A673 (cell line): ENCODE measurements at regions not wholly inside any gene's neighbourhood (a gene's known extent, or its start where the extent isn't known, plus 50 kb on each side); places are given as distances from the start of the nearest gene placed in this dataset.

Source experiments
- BruUV-seq: library from RNA; stranded (reverse); fragments of 400-500 nt; replicated peaks from 2 replicates; lab custom pipeline; 2021; lab: Mats Ljungman, UMichigan
- CTCF ChIA-PET: fragments of 300-600 bp; sonication (Branson Sonifier 250); formaldehyde crosslinking; loops from one replicate; lab custom pipeline; 2022; ENCODE audit warnings: antibody characterized with exemption; lab: Charles Lee
- POLR2A ChIA-PET: fragments of 300-600 bp; sonication (Branson Sonifier 250); formaldehyde crosslinking; loops from one replicate; lab custom pipeline; 2022; ENCODE audit warnings: antibody characterized with exemption; ENCODE audit not compliant: low non-redundant PET; lab: Charles Lee
- DNase-seq: peaks from one replicate; pipeline ENCODE4 v3.0.0-alpha.2; 2015; ENCODE audit warnings: low spot score
- H3K27ac ChIP-seq: fragments of 200-600 bp; sonication (generic); 2 replicates; pipeline ENCODE4 v1.5.1; 2016; ENCODE audit warnings: mixed run types, low read depth, mild to moderate bottlenecking, mixed read lengths, antibody characterized with exemption, low read length; ENCODE audit not compliant: poor library complexity, severe bottlenecking
- H3K27me3 ChIP-seq: fragments of 200-600 bp; sonication (generic); replicated peaks from 2 replicates; pipeline ENCODE4 v1.6.1; 2017; ENCODE audit warnings: mixed run types, low read depth, mild to moderate bottlenecking, mixed read lengths, antibody characterized with exemption, low read length; ENCODE audit not compliant: insufficient read depth, poor library complexity
- H3K36me3 ChIP-seq: fragments of 200-600 bp; sonication (generic); 2 replicates; pipeline ENCODE4 v1.6.1; 2016; ENCODE audit warnings: mixed run types, mild to moderate bottlenecking, mixed read lengths, antibody characterized with exemption, low read length; ENCODE audit not compliant: insufficient read depth, poor library complexity, severe bottlenecking
- H3K4me1 ChIP-seq: fragments of 200-600 bp; sonication (generic); 2 replicates; pipeline ENCODE4 v1.6.1; 2017; ENCODE audit warnings: mixed run types, mild to moderate bottlenecking, mixed read lengths, antibody characterized with exemption, low read length; ENCODE audit not compliant: insufficient read depth, poor library complexity, severe bottlenecking
- H3K4me3 ChIP-seq: fragments of 200-600 bp; sonication (generic); 2 replicates; pipeline ENCODE4 v1.5.1; 2016; ENCODE audit warnings: low read depth, mixed run types, mild to moderate bottlenecking, mixed read lengths, low read length; ENCODE audit not compliant: poor library complexity, severe bottlenecking
- H3K9me3 ChIP-seq: fragments of 200-600 bp; sonication (generic); 2 replicates; pipeline ENCODE4 v1.6.1; 2016; ENCODE audit warnings: mixed run types, low read depth, mild to moderate bottlenecking, mixed read lengths, antibody characterized with exemption, low read length; ENCODE audit not compliant: poor library complexity, severe bottlenecking
- CTCF ChIP-seq: fragments of 300-800, 200-600 bp; sonication (generic); conservative IDR thresholded peaks from 2 replicates; pipeline ENCODE4 v1.5.1; 2017; ENCODE audit warnings: low read depth, mild to moderate bottlenecking, antibody characterized with exemption, low read length, moderate library complexity, mixed read lengths
- EZH2 ChIP-seq: fragments of 200-600 bp; sonication (generic); IDR thresholded peaks from 2 replicates; pipeline ENCODE4 v1.6.1; 2017; ENCODE audit warnings: borderline replicate concordance, low read depth, mild to moderate bottlenecking, mixed read lengths, antibody characterized with exemption, low read length; ENCODE audit not compliant: poor library complexity, severe bottlenecking
- intact Hi-C: fragments of 100-400 bp; cut with micrococcal nuclease; formaldehyde crosslinking; loops from one replicate; pipeline ENCODE4 v1.10.0; 2022; ENCODE audit not compliant: unreplicated experiment

DNA sequence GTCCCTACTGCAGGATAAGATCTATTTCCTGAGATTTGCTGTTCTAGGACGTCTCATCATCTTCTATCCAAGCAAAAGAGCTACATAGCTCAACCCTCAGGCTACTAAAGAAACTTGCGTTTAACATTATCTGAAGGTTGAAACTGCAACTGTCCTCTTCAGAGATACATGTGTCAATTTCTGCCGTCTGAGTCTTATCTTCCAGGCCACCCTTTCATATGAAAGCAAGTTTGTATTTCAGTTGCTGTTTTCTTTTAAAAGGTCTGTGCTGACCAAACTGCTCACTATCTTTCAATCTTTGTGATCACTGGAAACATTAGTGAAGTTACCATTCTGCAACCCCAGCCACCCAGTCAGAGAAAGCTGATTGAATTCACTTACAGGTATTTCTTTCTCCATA, 108.6 kb upstream of the RAB3GAP2 start:
- TF ChIP-seq CTCF, result no peak
- TF ChIP-seq EZH2, result no peak
- H3K27ac ChIP-seq, result no peak overlapping the region
- no peaks in the 10 kb centered on the region for H3K36me3 ChIP-seq
- intact Hi-C loops, result no loop called here
- CTCF ChIA-PET, result no interaction called here
- H3K4me1 ChIP-seq, result no peaks in the 10 kb centered on the region
- POLR2A ChIA-PET, result no interaction called here
- no TSS peak for BruUV-seq
- no peaks in the 10 kb centered on the region for H3K27me3 ChIP-seq
- no peak overlapping the region for H3K4me3 ChIP-seq
- DNase-seq, result no peak
- H3K9me3 ChIP-seq, result peaks cover 9% of the 10 kb centered on the region

- ChIA-PET CTCF (no interaction called here), POLR2A (no interaction called here)
- TF ChIP-seq EZH2 (no peak), CTCF (no peak)
- no peaks in the 10 kb centered on the region for H3K9me3 ChIP-seq
- no peak for DNase-seq
- no peaks in the 10 kb centered on the region for H3K4me1 ChIP-seq
- intact Hi-C loops, result no loop called here
- H3K27me3 ChIP-seq, result no peaks in the 10 kb centered on the region
- no peak overlapping the region for H3K4me3 ChIP-seq
- H3K27ac ChIP-seq, result no peak overlapping the region
- no TSS peak for BruUV-seq
- no peaks in the 10 kb centered on the region for H3K36me3 ChIP-seq
Observed at GRCh38 chr1:220378571-220379302, 106.5 kb upstream of the RAB3GAP2 start.

GRCh38 chr1:220375715-220376114, 103.5 kb upstream of the RAB3GAP2 start:
- Histone ChIP-seq H3K27me3 (no peaks in the 10 kb centered on the region), H3K36me3 (no peaks in the 10 kb centered on the region), H3K4me3 (no peak overlapping the region), H3K27ac (no peak overlapping the region), H3K4me1 (peaks cover 4% of the 10 kb centered on the region), H3K9me3 (no peaks in the 10 kb centered on the region)
- ChIA-PET POLR2A (no interaction called here), CTCF (interaction anchor here (0.6 kb wide), 1 partner anchor 80 kb away, joined by 4 read pairs; no protein-coding TSS in a partner anchor)
- intact Hi-C loops, result no loop called here
- BruUV-seq, result no TSS peak
- TF ChIP-seq CTCF, result no peak
- TF ChIP-seq EZH2, result no peak
- DNase-seq, result no peak
